ENCODE measurements at regions not wholly inside any gene's neighbourhood (a gene's known extent, or its start where the extent isn't known, plus 50 kb on each side); places are given as distances from the start of the nearest gene placed in this dataset.

DNA sequence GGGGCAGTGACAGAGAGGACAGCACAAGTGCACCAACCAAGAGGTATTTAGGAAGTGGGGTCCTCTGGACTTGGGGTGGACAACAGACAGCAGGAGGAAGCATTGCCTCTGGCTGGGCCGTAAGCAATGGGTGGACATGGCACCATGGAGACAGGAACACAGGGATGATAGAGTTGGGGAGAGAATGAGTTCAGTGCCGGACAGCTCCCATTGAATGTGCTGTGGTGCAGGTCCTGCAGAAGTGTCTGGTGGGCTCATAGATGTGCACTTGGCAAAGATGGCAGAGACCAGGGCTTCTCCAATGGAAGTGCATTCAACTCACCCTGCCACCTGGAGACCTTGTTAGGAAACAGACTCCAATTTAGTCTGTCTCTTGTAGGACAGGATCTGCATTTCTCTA, 341.5 kb upstream of the ZMIZ1 start:
- H3K9me2 ChIP-seq (ENCODE audit: insufficient read depth), result no peaks in the 10 kb centered on the region
- BruUV-seq (replicated peaks), result no TSS peak
- no peak overlapping the region for H3K27ac ChIP-seq (ENCODE audit: low read depth, low read length)
- H3K4me3 ChIP-seq (replicated peaks in 1 of 2; ENCODE audit: low read depth in 1 of 2, low read length in 2 of 2), result no peak overlapping the region
- H3K27me3 ChIP-seq (ENCODE audit: insufficient read depth, low read length), result peaks cover 78% of the 10 kb centered on the region
- POLR2A ChIA-PET, result no interaction called here
- H3K4me1 ChIP-seq (ENCODE audit: control insufficient read depth in 1 of 2, insufficient read depth in 2 of 2, low read length in 2 of 2), result no peaks in the 10 kb centered on the region
- no peak overlapping the region for H3K9ac ChIP-seq (ENCODE audit: low read length)
- no peak overlapping the region for H3K4me2 ChIP-seq (ENCODE audit: low read length)
- no peaks in the 10 kb centered on the region for H4K20me1 ChIP-seq (ENCODE audit: insufficient read depth)
- DNase-seq (ENCODE audit: low read depth, low spot score), result no peak
- ATAC-seq, result no peak
- no peaks in the 10 kb centered on the region for H3K79me2 ChIP-seq (ENCODE audit: insufficient read depth, low read length)
- H3K9me3 ChIP-seq (ENCODE audit: control insufficient read depth in 1 of 2, insufficient read depth in 1 of 2, low read depth in 1 of 2, low read length in 2 of 2), result no peaks in the 10 kb centered on the region
- RAD21 ChIA-PET (ENCODE audit: low non-redundant PET in 1 of 2, low total read pairs in 2 of 2, uncharacterized antibody in 2 of 2, unreplicated experiment in 2 of 2), result no interaction called here
- no peaks in the 10 kb centered on the region for H3K36me3 ChIP-seq (ENCODE audit: control insufficient read depth in 1 of 2, insufficient read depth in 2 of 2, low read length in 2 of 2)
- intact Hi-C loops (cut with micrococcal nuclease), result no loop called here
- CTCF ChIA-PET, result no interaction called here
- TF ChIP-seq REST (IDR thresholded peaks at IDR 0.05; ENCODE audit: low read depth), result peak; percentile 22
- TF ChIP-seq YY1 (IDR thresholded peaks at IDR 0.05; ENCODE audit: extremely low read depth, insufficient replicate concordance, low read depth, low read length), result no peak
- TF ChIP-seq EZH2 (IDR thresholded peaks at IDR 0.05), result no peak
- no peak for TF ChIP-seq SP1 (IDR thresholded peaks at IDR 0.05; ENCODE audit: low read depth)
- TF ChIP-seq SRF (IDR thresholded peaks at IDR 0.05; ENCODE audit: low read depth), result no peak
- TF ChIP-seq, protein P1, sequence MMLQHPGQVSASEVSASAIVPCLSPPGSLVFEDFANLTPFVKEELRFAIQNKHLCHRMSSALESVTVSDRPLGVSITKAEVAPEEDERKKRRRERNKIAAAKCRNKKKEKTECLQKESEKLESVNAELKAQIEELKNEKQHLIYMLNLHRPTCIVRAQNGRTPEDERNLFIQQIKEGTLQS (IDR thresholded peaks at IDR 0.05), result no peak
- TF ChIP-seq RAD21 (IDR thresholded peaks at IDR 0.05; ENCODE audit: low read depth), result no peak
- no peak overlapping the region for H2AFZ ChIP-seq (ENCODE audit: low read depth, low read length, poor library complexity, severe bottlenecking)

DNA sequence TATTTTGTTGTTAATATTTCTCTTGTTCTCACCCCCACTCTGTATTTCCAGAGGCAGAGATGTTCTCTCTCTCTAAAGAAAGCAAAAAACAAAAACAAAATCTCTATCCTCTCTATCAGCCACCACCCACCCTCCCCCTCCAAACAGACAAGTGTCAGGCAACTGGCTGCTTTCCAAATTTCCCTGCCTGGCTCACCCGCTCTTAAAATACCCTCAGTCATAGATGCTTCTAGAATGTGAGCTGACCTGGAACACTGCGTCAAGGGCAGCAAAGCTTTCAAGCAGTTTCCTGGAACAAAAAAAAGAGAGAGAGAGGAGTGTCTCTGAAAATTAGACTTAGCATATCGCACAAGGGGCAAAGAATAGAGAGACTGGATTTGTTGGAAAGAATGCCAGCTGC, 341.0 kb upstream of the ZMIZ1 start:
- no TSS peak for BruUV-seq (replicated peaks)
- no peak for DNase-seq (ENCODE audit: low read depth, low spot score)
- TF ChIP-seq, protein P2, sequence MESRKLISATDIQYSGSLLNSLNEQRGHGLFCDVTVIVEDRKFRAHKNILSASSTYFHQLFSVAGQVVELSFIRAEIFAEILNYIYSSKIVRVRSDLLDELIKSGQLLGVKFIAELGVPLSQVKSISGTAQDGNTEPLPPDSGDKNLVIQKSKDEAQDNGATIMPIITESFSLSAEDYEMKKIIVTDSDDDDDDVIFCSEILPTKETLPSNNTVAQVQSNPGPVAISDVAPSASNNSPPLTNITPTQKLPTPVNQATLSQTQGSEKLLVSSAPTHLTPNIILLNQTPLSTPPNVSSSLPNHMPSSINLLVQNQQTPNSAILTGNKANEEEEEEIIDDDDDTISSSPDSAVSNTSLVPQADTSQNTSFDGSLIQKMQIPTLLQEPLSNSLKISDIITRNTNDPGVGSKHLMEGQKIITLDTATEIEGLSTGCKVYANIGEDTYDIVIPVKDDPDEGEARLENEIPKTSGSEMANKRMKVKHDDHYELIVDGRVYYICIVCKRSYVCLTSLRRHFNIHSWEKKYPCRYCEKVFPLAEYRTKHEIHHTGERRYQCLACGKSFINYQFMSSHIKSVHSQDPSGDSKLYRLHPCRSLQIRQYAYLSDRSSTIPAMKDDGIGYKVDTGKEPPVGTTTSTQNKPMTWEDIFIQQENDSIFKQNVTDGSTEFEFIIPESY (IDR thresholded peaks at IDR 0.05; ENCODE audit: extremely low read depth, insufficient replicate concordance, low read length), result no peak
- TF ChIP-seq POLR2AphosphoS5 (IDR thresholded peaks at IDR 0.05; ENCODE audit: low read depth, low read length), result no peak

More for the DNA sequence above, 341.0 kb upstream of the ZMIZ1 start:
- Histone ChIP-seq H3K4me1 (ENCODE audit: control insufficient read depth in 1 of 2, insufficient read depth in 2 of 2, low read length in 2 of 2) (no peaks in the 10 kb centered on the region), H3K9ac (ENCODE audit: low read length) (no peak overlapping the region), H3K9me2 (ENCODE audit: insufficient read depth) (no peaks in the 10 kb centered on the region), H3K4me2 (ENCODE audit: low read length) (no peak overlapping the region), H2AFZ (ENCODE audit: low read depth, low read length, poor library complexity, severe bottlenecking) (no peak overlapping the region), H3K79me2 (ENCODE audit: insufficient read depth, low read length) (no peaks in the 10 kb centered on the region), H3K4me3 (replicated peaks in 1 of 2; ENCODE audit: low read depth in 1 of 2, low read length in 2 of 2) (no peak overlapping the region), H3K9me3 (ENCODE audit: control insufficient read depth in 1 of 2, insufficient read depth in 1 of 2, low read depth in 1 of 2, low read length in 2 of 2) (no peaks in the 10 kb centered on the region), H4K20me1 (ENCODE audit: insufficient read depth) (no peaks in the 10 kb centered on the region), H3K36me3 (ENCODE audit: control insufficient read depth in 1 of 2, insufficient read depth in 2 of 2, low read length in 2 of 2) (no peaks in the 10 kb centered on the region), H3K27ac (ENCODE audit: low read depth, low read length) (no peak overlapping the region), H3K27me3 (ENCODE audit: insufficient read depth, low read length) (peaks cover 78% of the 10 kb centered on the region)
- ChIA-PET POLR2A (no interaction called here), CTCF (no interaction called here), RAD21 (ENCODE audit: low non-redundant PET in 1 of 2, low total read pairs in 2 of 2, uncharacterized antibody in 2 of 2, unreplicated experiment in 2 of 2) (no interaction called here)
- ATAC-seq, result no peak
- intact Hi-C loops (cut with micrococcal nuclease), result no loop called here

All from HCT116 (cell line).